ENCODE measurements at regions not wholly inside any gene's neighbourhood (a gene's known extent, or its start where the extent isn't known, plus 50 kb on each side); places are given as distances from the start of the nearest gene placed in this dataset.

- Histone ChIP-seq H3K36me3 (no peaks in the 10 kb centered on the region), H3K4me1 (no peaks in the 10 kb centered on the region), H3K27me3 (no peaks in the 10 kb centered on the region), H3K9me3 (no peaks in the 10 kb centered on the region), H3K27ac (no peak overlapping the region), H3K4me3 (no peak overlapping the region)
- TF ChIP-seq, protein P1, sequence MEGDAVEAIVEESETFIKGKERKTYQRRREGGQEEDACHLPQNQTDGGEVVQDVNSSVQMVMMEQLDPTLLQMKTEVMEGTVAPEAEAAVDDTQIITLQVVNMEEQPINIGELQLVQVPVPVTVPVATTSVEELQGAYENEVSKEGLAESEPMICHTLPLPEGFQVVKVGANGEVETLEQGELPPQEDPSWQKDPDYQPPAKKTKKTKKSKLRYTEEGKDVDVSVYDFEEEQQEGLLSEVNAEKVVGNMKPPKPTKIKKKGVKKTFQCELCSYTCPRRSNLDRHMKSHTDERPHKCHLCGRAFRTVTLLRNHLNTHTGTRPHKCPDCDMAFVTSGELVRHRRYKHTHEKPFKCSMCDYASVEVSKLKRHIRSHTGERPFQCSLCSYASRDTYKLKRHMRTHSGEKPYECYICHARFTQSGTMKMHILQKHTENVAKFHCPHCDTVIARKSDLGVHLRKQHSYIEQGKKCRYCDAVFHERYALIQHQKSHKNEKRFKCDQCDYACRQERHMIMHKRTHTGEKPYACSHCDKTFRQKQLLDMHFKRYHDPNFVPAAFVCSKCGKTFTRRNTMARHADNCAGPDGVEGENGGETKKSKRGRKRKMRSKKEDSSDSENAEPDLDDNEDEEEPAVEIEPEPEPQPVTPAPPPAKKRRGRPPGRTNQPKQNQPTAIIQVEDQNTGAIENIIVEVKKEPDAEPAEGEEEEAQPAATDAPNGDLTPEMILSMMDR (IDR thresholded peaks at IDR 0.05): no peak
- TF ChIP-seq POLR2A (IDR thresholded peaks at IDR 0.05): no peak
- DNase-seq: no peak
- intact Hi-C loops (cut with DNase I; ENCODE audit: low total_unique reads): no loop called here
These were observed 396.2 kb upstream of the SLC35B3 start for GRCh38 chr6:8831366-8832152.

- Histone ChIP-seq H3K27me3 (no peaks in the 10 kb centered on the region), H3K9me3 (no peaks in the 10 kb centered on the region), H3K36me3 (no peaks in the 10 kb centered on the region), H3K4me1 (no peaks in the 10 kb centered on the region), H3K4me3 (no peak overlapping the region), H3K27ac (no peak overlapping the region)
- DNase-seq: no peak
- intact Hi-C loops (cut with DNase I; ENCODE audit: low total_unique reads): no loop called here
- TF ChIP-seq POLR2A (IDR thresholded peaks at IDR 0.05): no peak
- TF ChIP-seq, protein P1 (IDR thresholded peaks at IDR 0.05): no peak
These were observed 395.4 kb upstream of the SLC35B3 start for GRCh38 chr6:8830794-8831193.

GRCh38 chr6:8829796-8830195 lies 394.5 kb upstream of the SLC35B3 start:
- Histone ChIP-seq H3K4me3 (no peak overlapping the region), H3K4me1 (no peaks in the 10 kb centered on the region), H3K27me3 (no peaks in the 10 kb centered on the region), H3K36me3 (no peaks in the 10 kb centered on the region), H3K9me3 (no peaks in the 10 kb centered on the region), H3K27ac (no peak overlapping the region)
- DNase-seq: no peak
- intact Hi-C loops (cut with DNase I; ENCODE audit: low total_unique reads): no loop called here
- TF ChIP-seq POLR2A (IDR thresholded peaks at IDR 0.05): no peak
- TF ChIP-seq, protein P1 (IDR thresholded peaks at IDR 0.05): no peak

GRCh38 chr6:8829296-8829695 lies 394.0 kb upstream of the SLC35B3 start:
- Histone ChIP-seq H3K27ac (no peak overlapping the region), H3K4me1 (no peaks in the 10 kb centered on the region), H3K9me3 (no peaks in the 10 kb centered on the region), H3K27me3 (no peaks in the 10 kb centered on the region), H3K4me3 (no peak overlapping the region), H3K36me3 (no peaks in the 10 kb centered on the region)
- DNase-seq: no peak
- intact Hi-C loops (cut with DNase I; ENCODE audit: low total_unique reads): no loop called here
- no peak for TF ChIP-seq POLR2A (IDR thresholded peaks at IDR 0.05)
- TF ChIP-seq, protein P1 (IDR thresholded peaks at IDR 0.05): no peak

DNA sequence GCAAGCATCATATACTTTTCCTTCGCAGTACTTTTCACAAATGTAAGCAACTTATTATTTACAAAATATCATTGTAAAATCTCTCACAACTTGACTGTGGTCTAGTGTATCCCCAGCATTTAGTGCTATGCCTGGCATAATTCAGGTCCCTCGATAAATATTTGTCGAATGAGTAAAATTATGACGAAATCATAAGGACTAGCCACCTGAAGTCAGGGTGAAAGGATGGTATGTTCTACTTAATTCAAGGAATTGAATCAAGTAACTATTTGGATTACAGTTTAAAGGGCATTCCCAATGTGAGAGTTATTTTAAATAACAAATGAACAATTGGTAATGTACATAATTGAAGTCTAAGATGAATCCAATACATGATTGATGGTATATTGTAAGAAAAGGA lies 393.0 kb upstream of the SLC35B3 start:
- no peak for DNase-seq
- intact Hi-C loops (cut with DNase I; ENCODE audit: low total_unique reads): no loop called here
- Histone ChIP-seq H3K9me3 (no peaks in the 10 kb centered on the region), H3K4me1 (no peaks in the 10 kb centered on the region), H3K27ac (no peak overlapping the region), H3K36me3 (no peaks in the 10 kb centered on the region), H3K27me3 (no peaks in the 10 kb centered on the region), H3K4me3 (no peak overlapping the region)
- TF ChIP-seq, protein P1 (IDR thresholded peaks at IDR 0.05): no peak
- no peak for TF ChIP-seq POLR2A (IDR thresholded peaks at IDR 0.05)

All from uterus (tissue), 3 donors.